ENCODE measurements at regions not wholly inside any gene's neighbourhood (a gene's known extent, or its start where the extent isn't known, plus 50 kb on each side); places are given as distances from the start of the nearest gene placed in this dataset.

DNA sequence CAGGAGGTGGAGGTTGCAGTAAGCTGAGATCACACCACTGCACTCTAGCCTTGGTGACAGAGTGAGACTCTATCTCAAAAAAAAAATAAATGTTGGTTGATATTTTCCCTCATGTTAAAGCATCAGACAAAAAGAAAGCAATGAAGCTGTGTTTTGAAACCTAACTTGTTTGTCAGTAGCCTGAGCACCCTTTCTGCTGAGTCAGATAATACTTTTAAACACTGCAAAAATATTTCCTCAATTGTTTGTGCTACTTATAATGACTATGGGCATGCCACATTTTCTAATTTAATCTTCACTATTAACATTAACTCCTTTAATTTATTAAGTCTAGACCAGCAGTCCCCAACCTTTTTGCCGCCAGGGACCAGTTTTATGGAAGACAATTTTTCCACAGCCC lies 236.3 kb upstream of the AGAP1 start:
- no peak for TF ChIP-seq EZH2 (IDR thresholded peaks at IDR 0.05; ENCODE audit: borderline replicate concordance, low read length)
- TF ChIP-seq, protein P1, sequence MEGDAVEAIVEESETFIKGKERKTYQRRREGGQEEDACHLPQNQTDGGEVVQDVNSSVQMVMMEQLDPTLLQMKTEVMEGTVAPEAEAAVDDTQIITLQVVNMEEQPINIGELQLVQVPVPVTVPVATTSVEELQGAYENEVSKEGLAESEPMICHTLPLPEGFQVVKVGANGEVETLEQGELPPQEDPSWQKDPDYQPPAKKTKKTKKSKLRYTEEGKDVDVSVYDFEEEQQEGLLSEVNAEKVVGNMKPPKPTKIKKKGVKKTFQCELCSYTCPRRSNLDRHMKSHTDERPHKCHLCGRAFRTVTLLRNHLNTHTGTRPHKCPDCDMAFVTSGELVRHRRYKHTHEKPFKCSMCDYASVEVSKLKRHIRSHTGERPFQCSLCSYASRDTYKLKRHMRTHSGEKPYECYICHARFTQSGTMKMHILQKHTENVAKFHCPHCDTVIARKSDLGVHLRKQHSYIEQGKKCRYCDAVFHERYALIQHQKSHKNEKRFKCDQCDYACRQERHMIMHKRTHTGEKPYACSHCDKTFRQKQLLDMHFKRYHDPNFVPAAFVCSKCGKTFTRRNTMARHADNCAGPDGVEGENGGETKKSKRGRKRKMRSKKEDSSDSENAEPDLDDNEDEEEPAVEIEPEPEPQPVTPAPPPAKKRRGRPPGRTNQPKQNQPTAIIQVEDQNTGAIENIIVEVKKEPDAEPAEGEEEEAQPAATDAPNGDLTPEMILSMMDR (IDR thresholded peaks at IDR 0.05; ENCODE audit: low read length): no peak
- no peak overlapping the region for H3K4me2 ChIP-seq (ENCODE audit: low read length)
- no peaks in the 10 kb centered on the region for H3K9me3 ChIP-seq (ENCODE audit: low read length)
- H3K4me3 ChIP-seq (ENCODE audit: low read depth, low read length, poor library complexity, severe bottlenecking): no peak overlapping the region
- no peaks in the 10 kb centered on the region for H3K9me2 ChIP-seq (ENCODE audit: low read depth, low read length)
- no peaks in the 10 kb centered on the region for H3K36me3 ChIP-seq (ENCODE audit: insufficient read depth, low read length)
- H4K20me1 ChIP-seq (ENCODE audit: insufficient read depth, low read length): no peaks in the 10 kb centered on the region
- no peaks in the 10 kb centered on the region for H3K4me1 ChIP-seq (ENCODE audit: insufficient read depth, low read length, severe bottlenecking)
- no peak overlapping the region for H2AFZ ChIP-seq (ENCODE audit: low read length)
- H3K27ac ChIP-seq (ENCODE audit: low read depth, low read length, poor library complexity, severe bottlenecking): no peak overlapping the region
- H3K27me3 ChIP-seq (ENCODE audit: insufficient read depth, low read length): no peaks in the 10 kb centered on the region
- H3K79me2 ChIP-seq (ENCODE audit: insufficient read depth, low read length): no peaks in the 10 kb centered on the region
- no peaks in the 10 kb centered on the region for H3F3A ChIP-seq (ENCODE audit: insufficient read depth, low read length)
- H3K9ac ChIP-seq (ENCODE audit: low read length): no peak overlapping the region

DNA sequence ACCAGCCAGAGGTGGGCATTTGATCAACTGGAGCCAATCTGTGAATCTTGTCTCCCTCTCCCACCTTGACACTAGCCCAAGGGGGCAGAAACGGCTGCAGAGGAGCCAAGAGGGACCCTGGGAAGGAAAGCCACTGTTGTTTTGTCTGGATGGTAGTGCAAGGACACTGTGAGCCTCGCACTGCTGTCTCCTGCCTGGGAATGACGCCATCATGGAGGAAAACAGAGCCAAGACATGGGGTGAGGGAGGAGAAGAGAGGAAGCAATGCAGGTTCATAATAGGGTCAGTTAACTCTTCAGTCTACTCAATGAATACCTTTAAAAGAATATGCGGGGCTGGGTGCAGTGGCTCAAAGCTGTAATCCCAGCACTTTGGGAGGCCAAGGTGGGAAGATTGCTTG lies 231.1 kb upstream of the AGAP1 start:
- Histone ChIP-seq H3K27me3 (ENCODE audit: insufficient read depth, low read length) (no peaks in the 10 kb centered on the region), H3K9me3 (ENCODE audit: low read length) (no peaks in the 10 kb centered on the region), H3K4me2 (ENCODE audit: low read length) (no peak overlapping the region), H3K27ac (ENCODE audit: low read depth, low read length, poor library complexity, severe bottlenecking) (no peak overlapping the region), H4K20me1 (ENCODE audit: insufficient read depth, low read length) (no peaks in the 10 kb centered on the region), H3K79me2 (ENCODE audit: insufficient read depth, low read length) (no peaks in the 10 kb centered on the region), H3K4me3 (ENCODE audit: low read depth, low read length, poor library complexity, severe bottlenecking) (no peak overlapping the region), H3K9me2 (ENCODE audit: low read depth, low read length) (no peaks in the 10 kb centered on the region), H3K9ac (ENCODE audit: low read length) (no peak overlapping the region), H3K4me1 (ENCODE audit: insufficient read depth, low read length, severe bottlenecking) (no peaks in the 10 kb centered on the region), H2AFZ (ENCODE audit: low read length) (no peak overlapping the region), H3K36me3 (ENCODE audit: insufficient read depth, low read length) (no peaks in the 10 kb centered on the region), H3F3A (ENCODE audit: insufficient read depth, low read length) (no peaks in the 10 kb centered on the region)
- TF ChIP-seq, protein P1 (IDR thresholded peaks at IDR 0.05; ENCODE audit: low read length): no peak
- no peak for TF ChIP-seq EZH2 (IDR thresholded peaks at IDR 0.05; ENCODE audit: borderline replicate concordance, low read length)

DNA sequence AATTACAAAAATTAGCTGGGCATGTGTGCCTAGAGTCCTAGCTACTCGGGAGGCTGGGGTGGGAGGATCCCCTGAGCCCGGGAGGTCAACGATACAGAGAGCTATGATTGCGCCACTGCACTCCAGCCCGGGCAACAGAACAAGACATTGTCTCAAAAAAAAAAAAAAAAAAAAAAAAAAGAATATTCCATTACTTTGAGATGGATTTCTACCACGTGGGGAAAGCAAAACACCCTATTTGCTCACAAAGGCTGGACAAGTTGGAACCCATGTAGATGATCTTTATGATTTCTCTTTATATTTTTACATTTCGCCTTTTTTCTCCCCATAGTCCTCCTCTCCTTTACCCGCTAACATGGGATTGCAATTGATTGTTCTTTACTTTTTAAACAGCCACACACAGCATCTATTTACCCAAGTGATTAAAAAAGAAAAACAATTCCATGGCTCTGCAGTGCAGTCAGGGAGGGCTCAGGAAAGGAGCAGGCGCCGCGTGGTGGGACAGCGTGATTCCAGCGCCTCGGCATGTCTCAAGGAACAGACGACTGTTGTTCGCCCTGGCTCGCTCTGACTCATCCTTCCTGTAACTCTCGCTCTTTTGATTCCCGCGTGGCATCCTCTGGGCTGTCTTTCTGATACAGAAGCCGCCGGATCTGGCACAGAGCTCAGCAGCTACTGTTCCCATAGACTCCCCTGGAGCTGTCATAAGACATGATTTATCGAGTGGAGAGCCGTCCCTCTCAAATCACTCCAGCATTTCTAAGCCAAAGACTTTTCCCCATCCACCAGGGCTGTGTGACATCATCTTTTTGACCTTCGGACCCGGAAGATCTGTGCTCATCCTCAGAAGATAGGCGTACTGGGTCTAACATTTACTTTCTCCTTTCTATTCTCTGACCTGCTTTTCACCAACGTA lies 230.4 kb upstream of the AGAP1 start:
- H3K79me2 ChIP-seq (ENCODE audit: insufficient read depth, low read length): no peaks in the 10 kb centered on the region
- no peaks in the 10 kb centered on the region for H3K27me3 ChIP-seq (ENCODE audit: insufficient read depth, low read length)
- no peaks in the 10 kb centered on the region for H3K4me1 ChIP-seq (ENCODE audit: insufficient read depth, low read length, severe bottlenecking)
- TF ChIP-seq EZH2 (IDR thresholded peaks at IDR 0.05; ENCODE audit: borderline replicate concordance, low read length): no peak
- TF ChIP-seq, protein P1 (IDR thresholded peaks at IDR 0.05; ENCODE audit: low read length): no peak
- H3F3A ChIP-seq (ENCODE audit: insufficient read depth, low read length): no peaks in the 10 kb centered on the region
- H3K36me3 ChIP-seq (ENCODE audit: insufficient read depth, low read length): no peaks in the 10 kb centered on the region
- no peak overlapping the region for H3K27ac ChIP-seq (ENCODE audit: low read depth, low read length, poor library complexity, severe bottlenecking)
- no peak overlapping the region for H3K4me3 ChIP-seq (ENCODE audit: low read depth, low read length, poor library complexity, severe bottlenecking)
- H3K9me3 ChIP-seq (ENCODE audit: low read length): no peaks in the 10 kb centered on the region
- H3K9ac ChIP-seq (ENCODE audit: low read length): no peak overlapping the region
- H3K4me2 ChIP-seq (ENCODE audit: low read length): no peak overlapping the region
- no peaks in the 10 kb centered on the region for H3K9me2 ChIP-seq (ENCODE audit: low read depth, low read length)
- no peaks in the 10 kb centered on the region for H4K20me1 ChIP-seq (ENCODE audit: insufficient read depth, low read length)
- H2AFZ ChIP-seq (ENCODE audit: low read length): no peak overlapping the region
